Neural crest cell (in vitro differentiated cells): ENCODE measurements at regions not wholly inside any gene's neighbourhood (a gene's known extent, or its start where the extent isn't known, plus 50 kb on each side); places are given as distances from the start of the nearest gene placed in this dataset.

ENCODE experiments used
- DNase-seq: peaks from one replicate; pipeline ENCODE4 v3.0.0; 2021; ENCODE audit warnings: low read depth, mixed read lengths, low spot score
- H3K27ac Mint-ChIP-seq: one replicate; pipeline ENCODE4 v1.8.0; 2021; ENCODE audit warnings: mild to moderate bottlenecking, mixed read lengths; ENCODE audit not compliant: unreplicated experiment
- H3K27me3 Mint-ChIP-seq: 2 replicates; pipeline ENCODE4 v1.8.0; 2021; ENCODE audit warnings: low read depth, mild to moderate bottlenecking, mixed read lengths
- H3K36me3 Mint-ChIP-seq: 2 replicates; pipeline ENCODE4 v1.8.0; 2021; ENCODE audit warnings: low read depth, mild to moderate bottlenecking, mixed read lengths
- H3K4me1 Mint-ChIP-seq: 2 replicates; pipeline ENCODE4 v1.8.0; 2021; ENCODE audit warnings: mixed read lengths
- H3K4me3 Mint-ChIP-seq: one replicate; pipeline ENCODE4 v1.8.0; 2021; ENCODE audit warnings: mild to moderate bottlenecking, mixed read lengths
- H3K9me3 Mint-ChIP-seq: 2 replicates; pipeline ENCODE4 v1.8.0; 2021; ENCODE audit warnings: mixed read lengths
- TF ChIP-seq, protein P1 (sequence below): fragments of 200-600 bp; sonication (generic); conservative IDR thresholded peaks from 2 replicates; pipeline ENCODE4 v1.5.0; 2021; ENCODE audit warnings: antibody characterized with exemption, mild to moderate bottlenecking

DNA sequence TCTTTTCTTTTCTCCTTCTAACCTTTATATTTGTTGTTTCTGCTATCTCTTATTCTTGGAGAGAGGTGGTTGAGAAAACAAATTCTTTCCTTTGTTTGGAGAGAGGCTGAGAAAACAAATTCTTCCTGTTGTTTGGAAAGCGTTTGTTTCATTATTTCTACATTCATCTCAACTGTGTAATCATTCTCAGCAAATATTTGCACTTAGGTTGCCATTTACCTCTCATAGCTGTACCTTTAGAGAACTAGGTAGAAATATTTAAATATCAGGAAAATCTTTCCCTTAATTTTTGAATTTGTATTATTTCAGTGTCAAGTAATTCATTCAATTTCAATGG, 1824.4 kb upstream of the CDH9 start:
- Mint-ChIP-seq H3K27ac (no peak overlapping the region), H3K27me3 (no peaks in the 10 kb centered on the region)

DNA sequence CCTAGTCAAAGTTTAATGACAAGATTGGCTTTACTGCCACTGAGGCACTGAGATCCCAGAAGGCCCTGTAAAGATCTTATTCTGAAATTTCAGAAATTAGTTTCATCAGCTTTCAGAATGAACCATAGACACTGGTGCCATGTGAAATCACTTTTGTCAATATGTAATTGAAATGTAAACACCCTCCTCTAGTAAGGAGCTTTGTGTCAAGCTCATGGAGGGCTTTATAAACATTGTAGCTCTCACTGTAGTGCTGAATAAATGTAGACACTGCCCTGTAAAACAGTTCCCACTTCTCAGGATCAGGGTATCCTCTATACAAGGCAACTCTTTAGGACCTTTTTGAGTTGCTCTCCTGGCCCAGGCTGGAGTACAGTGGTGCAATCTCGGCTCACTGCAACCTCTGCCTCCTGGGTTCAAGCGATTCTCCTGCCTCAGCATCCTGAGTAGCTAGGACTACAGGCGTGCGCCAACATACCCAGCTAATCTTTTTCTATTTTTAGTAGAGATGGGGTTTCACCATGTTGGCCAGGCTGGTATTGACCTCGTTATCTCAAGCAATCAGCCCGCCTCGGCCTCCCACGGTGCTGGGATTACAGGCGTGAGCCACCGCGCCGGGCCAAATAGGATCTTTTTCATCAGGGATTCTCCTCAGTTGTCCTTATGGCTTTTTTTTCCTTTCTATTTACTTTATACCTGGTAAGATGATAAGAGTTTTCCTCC, 1823.9 kb upstream of the CDH9 start:
- no peaks in the 10 kb centered on the region for H3K36me3 Mint-ChIP-seq
- no peak for DNase-seq
- TF ChIP-seq, protein P1, sequence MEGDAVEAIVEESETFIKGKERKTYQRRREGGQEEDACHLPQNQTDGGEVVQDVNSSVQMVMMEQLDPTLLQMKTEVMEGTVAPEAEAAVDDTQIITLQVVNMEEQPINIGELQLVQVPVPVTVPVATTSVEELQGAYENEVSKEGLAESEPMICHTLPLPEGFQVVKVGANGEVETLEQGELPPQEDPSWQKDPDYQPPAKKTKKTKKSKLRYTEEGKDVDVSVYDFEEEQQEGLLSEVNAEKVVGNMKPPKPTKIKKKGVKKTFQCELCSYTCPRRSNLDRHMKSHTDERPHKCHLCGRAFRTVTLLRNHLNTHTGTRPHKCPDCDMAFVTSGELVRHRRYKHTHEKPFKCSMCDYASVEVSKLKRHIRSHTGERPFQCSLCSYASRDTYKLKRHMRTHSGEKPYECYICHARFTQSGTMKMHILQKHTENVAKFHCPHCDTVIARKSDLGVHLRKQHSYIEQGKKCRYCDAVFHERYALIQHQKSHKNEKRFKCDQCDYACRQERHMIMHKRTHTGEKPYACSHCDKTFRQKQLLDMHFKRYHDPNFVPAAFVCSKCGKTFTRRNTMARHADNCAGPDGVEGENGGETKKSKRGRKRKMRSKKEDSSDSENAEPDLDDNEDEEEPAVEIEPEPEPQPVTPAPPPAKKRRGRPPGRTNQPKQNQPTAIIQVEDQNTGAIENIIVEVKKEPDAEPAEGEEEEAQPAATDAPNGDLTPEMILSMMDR: no peak
- H3K9me3 Mint-ChIP-seq: no peaks in the 10 kb centered on the region
- H3K27ac Mint-ChIP-seq: no peak overlapping the region
- H3K27me3 Mint-ChIP-seq: no peaks in the 10 kb centered on the region
- H3K4me1 Mint-ChIP-seq: no peaks in the 10 kb centered on the region
- no peak overlapping the region for H3K4me3 Mint-ChIP-seq

More for the DNA sequence above, 1824.4 kb upstream of the CDH9 start:
- Mint-ChIP-seq H3K36me3 (no peaks in the 10 kb centered on the region), H3K4me3 (no peak overlapping the region), H3K4me1 (no peaks in the 10 kb centered on the region), H3K9me3 (no peaks in the 10 kb centered on the region)
- DNase-seq: no peak
- TF ChIP-seq, protein P1: no peak

DNA sequence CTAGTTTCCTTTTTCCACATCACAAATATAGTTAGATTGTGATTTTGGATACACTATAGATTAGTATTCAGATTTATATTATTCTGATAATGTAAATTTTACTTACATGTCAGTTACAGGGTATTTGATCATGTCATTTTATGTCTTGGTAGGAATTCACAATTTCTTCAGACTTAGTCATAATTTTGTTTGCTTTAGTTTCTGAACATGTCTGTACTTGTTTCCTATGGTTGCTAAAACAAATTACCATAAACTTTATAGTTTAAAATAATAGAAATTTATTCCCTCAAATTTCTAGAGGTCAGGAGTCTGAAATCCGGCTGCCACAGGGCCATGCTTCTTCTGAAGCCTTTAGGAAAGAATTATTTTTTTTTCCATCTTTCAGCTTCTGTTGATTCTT, 1817.2 kb upstream of the CDH9 start:
- Mint-ChIP-seq H3K36me3 (no peaks in the 10 kb centered on the region), H3K9me3 (no peaks in the 10 kb centered on the region), H3K4me1 (no peaks in the 10 kb centered on the region), H3K27ac (no peak overlapping the region), H3K4me3 (no peak overlapping the region), H3K27me3 (no peaks in the 10 kb centered on the region)
- TF ChIP-seq, protein P1: no peak
- no peak for DNase-seq

DNA sequence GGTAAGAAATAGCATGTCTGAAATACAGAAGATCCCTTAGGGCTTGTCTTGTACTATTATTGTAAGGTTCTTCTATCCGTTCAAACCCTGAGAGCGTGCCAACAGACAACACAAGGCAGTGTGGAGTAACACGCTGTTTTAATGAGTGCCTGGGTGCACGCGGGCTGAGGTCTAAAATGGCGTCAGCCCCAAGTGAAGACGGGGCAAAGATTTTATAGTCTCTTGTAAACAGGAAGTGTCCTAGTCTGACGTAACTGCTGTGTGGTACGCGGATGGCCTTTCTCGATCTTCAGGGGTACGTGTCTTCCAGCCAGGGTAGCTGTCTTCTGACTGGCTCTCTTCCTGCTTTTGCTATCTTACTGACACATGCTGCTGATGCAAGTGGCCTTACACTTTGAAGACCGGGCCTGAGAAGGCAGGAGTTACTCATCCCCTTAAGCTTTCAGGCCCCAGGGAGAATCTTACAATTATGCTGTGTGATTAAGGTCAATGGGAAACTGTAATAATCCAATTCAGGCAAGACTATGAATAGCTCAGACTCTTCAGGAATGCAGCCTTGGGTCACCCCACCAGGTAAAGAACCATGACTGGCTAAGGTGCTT, 1812.0 kb upstream of the CDH9 start:
- Mint-ChIP-seq H3K27ac (no peak overlapping the region), H3K27me3 (no peaks in the 10 kb centered on the region), H3K9me3 (peaks cover 2% of the 10 kb centered on the region), H3K4me3 (no peak overlapping the region), H3K36me3 (no peaks in the 10 kb centered on the region), H3K4me1 (no peaks in the 10 kb centered on the region)
- no peak for DNase-seq
- TF ChIP-seq, protein P1: no peak

DNA sequence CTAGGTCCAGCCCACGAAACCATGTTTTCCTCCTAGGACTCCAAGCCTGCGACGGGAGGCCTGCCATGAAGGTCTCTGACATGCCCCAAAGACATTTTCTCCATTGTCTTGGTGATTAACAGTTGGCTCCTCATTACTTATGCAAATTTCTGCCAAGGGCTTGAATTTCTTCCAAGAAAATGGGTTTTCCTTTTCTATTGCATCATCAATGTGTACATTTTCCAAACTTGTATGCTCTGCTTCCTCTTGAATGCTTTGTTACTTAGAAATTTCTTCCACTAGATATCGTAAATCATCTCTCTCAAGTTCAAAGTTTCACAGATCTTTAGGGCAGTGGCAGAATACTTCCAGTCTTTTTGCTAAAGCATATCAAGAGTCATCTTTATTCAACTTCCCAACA, 1792.7 kb upstream of the CDH9 start:
- H3K4me3 Mint-ChIP-seq: no peak overlapping the region
- H3K9me3 Mint-ChIP-seq: no peaks in the 10 kb centered on the region
- H3K27ac Mint-ChIP-seq: no peak overlapping the region
- no peak for DNase-seq
- no peaks in the 10 kb centered on the region for H3K36me3 Mint-ChIP-seq
- no peaks in the 10 kb centered on the region for H3K27me3 Mint-ChIP-seq
- no peaks in the 10 kb centered on the region for H3K4me1 Mint-ChIP-seq
- TF ChIP-seq, protein P1: no peak
